ENCODE measurements at regions not wholly inside any gene's neighbourhood (a gene's known extent, or its start where the extent isn't known, plus 50 kb on each side); places are given as distances from the start of the nearest gene placed in this dataset.

GRCh38 chr2:100647709-100648108 is 84.9 kb downstream of the PDCL3 start:
- TF ChIP-seq SUZ12 (IDR thresholded peaks at IDR 0.05; ENCODE audit: extremely low read depth, insufficient read depth, insufficient read length): no peak
- no peak for TF ChIP-seq YY1 (IDR thresholded peaks at IDR 0.05; ENCODE audit: insufficient read depth, insufficient read length)
- TF ChIP-seq ZNF274 (IDR thresholded peaks at IDR 0.05; ENCODE audit: low read depth, low read length): no peak

All from NT2/D1 (cell line).